ENCODE measurements at regions not wholly inside any gene's neighbourhood (a gene's known extent, or its start where the extent isn't known, plus 50 kb on each side); places are given as distances from the start of the nearest gene placed in this dataset.

- TF ChIP-seq CTCF (optimal IDR thresholded peaks at IDR 0.05 in 1 of 3, IDR thresholded peaks at IDR 0.05 in 1 of 3, conservative IDR thresholded peaks at IDR 0.05 in 1 of 3; ENCODE audit: extremely low read depth in 1 of 3, insufficient read depth in 2 of 3, low read length in 3 of 3), result no peak
- no peak for TF ChIP-seq EZH2 (IDR thresholded peaks at IDR 0.05; ENCODE audit: low read length)
- H3K79me2 ChIP-seq (ENCODE audit: control insufficient read depth, insufficient read depth, low read length), result no peaks in the 10 kb centered on the region
- H3K9me1 ChIP-seq (ENCODE audit: control insufficient read depth, extremely low read depth, insufficient read depth, low read length), result no peaks in the 10 kb centered on the region
- H4K20me1 ChIP-seq (ENCODE audit: control insufficient read depth, extremely low read depth, insufficient read depth, low read length), result no peaks in the 10 kb centered on the region
- H3K27ac ChIP-seq (ENCODE audit: control insufficient read depth, insufficient read depth, low read length), result no peak overlapping the region
- FAIRE-seq (no peak), DNase-seq (ENCODE audit: low read depth, low spot score) (no peak)
- H3K9me3 ChIP-seq (ENCODE audit: control insufficient read depth, low read depth, low read length), result no peaks in the 10 kb centered on the region
- no peak overlapping the region for H2AFZ ChIP-seq (ENCODE audit: control insufficient read depth, low read length)
- H3K4me3 ChIP-seq (ENCODE audit: control insufficient read depth in 2 of 3, extremely low read depth in 1 of 3, insufficient read depth in 2 of 3, low read depth in 1 of 3, low read length in 3 of 3), result no peak overlapping the region
- no peaks in the 10 kb centered on the region for H3K4me1 ChIP-seq (ENCODE audit: control insufficient read depth, extremely low read depth, insufficient read depth, low read length)
- H3K27me3 ChIP-seq (ENCODE audit: control insufficient read depth, extremely low read depth, insufficient read depth, low read length), result no peaks in the 10 kb centered on the region
- H3K36me3 ChIP-seq (ENCODE audit: control insufficient read depth in 2 of 2, extremely low read depth in 1 of 2, insufficient read depth in 2 of 2, low read length in 2 of 2), result no peaks in the 10 kb centered on the region
- no peak overlapping the region for H3K4me2 ChIP-seq (ENCODE audit: control insufficient read depth, extremely low read depth, insufficient read depth, low read depth, low read length)
- H3K9ac ChIP-seq (ENCODE audit: control insufficient read depth, extremely low read depth, insufficient read depth, low read length), result no peak overlapping the region
- dilution Hi-C loops (cut with MboI; ENCODE audit: extremely low pct_ligation_motif_present, low sequenced_read_pairs), result no loop called here
Measured at GRCh38 chr17:53538129-53538617, 284.6 kb upstream of the KIF2B start.

- DNase-seq (ENCODE audit: low read depth, low spot score) (no peak), FAIRE-seq (no peak)
- TF ChIP-seq CTCF (optimal IDR thresholded peaks at IDR 0.05 in 1 of 3, IDR thresholded peaks at IDR 0.05 in 1 of 3, conservative IDR thresholded peaks at IDR 0.05 in 1 of 3; ENCODE audit: extremely low read depth in 1 of 3, insufficient read depth in 2 of 3, low read length in 3 of 3) (no peak), EZH2 (IDR thresholded peaks at IDR 0.05; ENCODE audit: low read length) (no peak)
Measured at GRCh38 chr17:53527473-53527872, 295.3 kb upstream of the KIF2B start.

More at GRCh38 chr17:53527473-53527872, 295.3 kb upstream of the KIF2B start:
- no peak overlapping the region for H3K27ac ChIP-seq (ENCODE audit: control insufficient read depth, insufficient read depth, low read length)
- H4K20me1 ChIP-seq (ENCODE audit: control insufficient read depth, extremely low read depth, insufficient read depth, low read length), result no peaks in the 10 kb centered on the region
- H2AFZ ChIP-seq (ENCODE audit: control insufficient read depth, low read length), result no peak overlapping the region
- no peaks in the 10 kb centered on the region for H3K4me1 ChIP-seq (ENCODE audit: control insufficient read depth, extremely low read depth, insufficient read depth, low read length)
- no peaks in the 10 kb centered on the region for H3K36me3 ChIP-seq (ENCODE audit: control insufficient read depth in 2 of 2, extremely low read depth in 1 of 2, insufficient read depth in 2 of 2, low read length in 2 of 2)
- H3K79me2 ChIP-seq (ENCODE audit: control insufficient read depth, insufficient read depth, low read length), result no peaks in the 10 kb centered on the region
- no peaks in the 10 kb centered on the region for H3K27me3 ChIP-seq (ENCODE audit: control insufficient read depth, extremely low read depth, insufficient read depth, low read length)
- H3K9ac ChIP-seq (ENCODE audit: control insufficient read depth, extremely low read depth, insufficient read depth, low read length), result no peak overlapping the region
- H3K4me2 ChIP-seq (ENCODE audit: control insufficient read depth, extremely low read depth, insufficient read depth, low read depth, low read length), result no peak overlapping the region
- dilution Hi-C loops (cut with MboI; ENCODE audit: extremely low pct_ligation_motif_present, low sequenced_read_pairs), result no loop called here
- no peaks in the 10 kb centered on the region for H3K9me1 ChIP-seq (ENCODE audit: control insufficient read depth, extremely low read depth, insufficient read depth, low read length)
- H3K9me3 ChIP-seq (ENCODE audit: control insufficient read depth, low read depth, low read length), result no peaks in the 10 kb centered on the region
- no peak overlapping the region for H3K4me3 ChIP-seq (ENCODE audit: control insufficient read depth in 2 of 3, extremely low read depth in 1 of 3, insufficient read depth in 2 of 3, low read depth in 1 of 3, low read length in 3 of 3)
